Astrocyte of the spinal cord (primary cell): ENCODE measurements at regions not wholly inside any gene's neighbourhood (a gene's known extent, or its start where the extent isn't known, plus 50 kb on each side); places are given as distances from the start of the nearest gene placed in this dataset.

Experiments used
- DNase-seq: peaks from one replicate; pipeline ENCODE4 v3.0.0; 2011; ENCODE audit warnings: low read depth, low spot score
- H3K4me3 ChIP-seq: 2 replicates; pipeline ENCODE4 v1.5.1; 2011; ENCODE audit warnings: low read depth, mild to moderate bottlenecking, low read length, moderate library complexity
- in situ Hi-C: cut with HindIII; loops from 2 replicates; pipeline ENCODE4 v1.10.0; 2017; ENCODE audit warnings: low sequenced_read_pairs
- TF ChIP-seq, protein P1 (sequence below): IDR thresholded peaks from 2 replicates; pipeline ENCODE4 v1.5.1; 2012; ENCODE audit warnings: low read depth, mild to moderate bottlenecking, low read length, inconsistent platforms

DNA sequence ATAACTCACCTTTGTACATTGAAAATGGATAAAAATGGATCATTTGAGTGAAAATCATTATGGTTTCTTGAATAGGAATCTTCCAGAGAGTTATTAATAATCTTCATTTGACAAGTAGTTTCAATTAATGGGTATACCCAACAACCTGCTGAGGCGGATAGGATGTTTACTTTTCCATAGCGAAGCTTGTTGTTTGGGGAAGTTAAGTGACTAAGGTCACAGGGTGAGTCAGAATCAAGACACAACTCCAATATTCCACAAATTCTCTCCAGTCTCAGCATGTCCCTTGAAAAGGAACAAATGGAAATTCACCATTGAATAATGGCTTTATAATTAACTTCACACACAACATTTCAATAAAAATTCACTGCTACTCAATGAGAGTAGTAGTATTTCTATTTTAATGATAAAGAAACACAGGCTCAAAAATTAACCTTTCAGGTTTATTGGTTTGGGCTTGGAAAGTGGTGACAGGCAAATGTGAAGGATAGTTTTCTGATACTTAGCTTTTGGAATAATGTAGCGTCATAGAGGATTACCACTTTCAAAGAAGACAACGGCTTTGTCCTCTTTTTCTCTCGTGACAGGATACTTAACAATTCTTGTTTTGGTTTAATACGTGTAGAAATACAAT is 211.3 kb downstream of the GPD2 start:
- no peak for DNase-seq
- in situ Hi-C loops, result no loop called here
- TF ChIP-seq, protein P1, sequence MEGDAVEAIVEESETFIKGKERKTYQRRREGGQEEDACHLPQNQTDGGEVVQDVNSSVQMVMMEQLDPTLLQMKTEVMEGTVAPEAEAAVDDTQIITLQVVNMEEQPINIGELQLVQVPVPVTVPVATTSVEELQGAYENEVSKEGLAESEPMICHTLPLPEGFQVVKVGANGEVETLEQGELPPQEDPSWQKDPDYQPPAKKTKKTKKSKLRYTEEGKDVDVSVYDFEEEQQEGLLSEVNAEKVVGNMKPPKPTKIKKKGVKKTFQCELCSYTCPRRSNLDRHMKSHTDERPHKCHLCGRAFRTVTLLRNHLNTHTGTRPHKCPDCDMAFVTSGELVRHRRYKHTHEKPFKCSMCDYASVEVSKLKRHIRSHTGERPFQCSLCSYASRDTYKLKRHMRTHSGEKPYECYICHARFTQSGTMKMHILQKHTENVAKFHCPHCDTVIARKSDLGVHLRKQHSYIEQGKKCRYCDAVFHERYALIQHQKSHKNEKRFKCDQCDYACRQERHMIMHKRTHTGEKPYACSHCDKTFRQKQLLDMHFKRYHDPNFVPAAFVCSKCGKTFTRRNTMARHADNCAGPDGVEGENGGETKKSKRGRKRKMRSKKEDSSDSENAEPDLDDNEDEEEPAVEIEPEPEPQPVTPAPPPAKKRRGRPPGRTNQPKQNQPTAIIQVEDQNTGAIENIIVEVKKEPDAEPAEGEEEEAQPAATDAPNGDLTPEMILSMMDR, result no peak

DNA sequence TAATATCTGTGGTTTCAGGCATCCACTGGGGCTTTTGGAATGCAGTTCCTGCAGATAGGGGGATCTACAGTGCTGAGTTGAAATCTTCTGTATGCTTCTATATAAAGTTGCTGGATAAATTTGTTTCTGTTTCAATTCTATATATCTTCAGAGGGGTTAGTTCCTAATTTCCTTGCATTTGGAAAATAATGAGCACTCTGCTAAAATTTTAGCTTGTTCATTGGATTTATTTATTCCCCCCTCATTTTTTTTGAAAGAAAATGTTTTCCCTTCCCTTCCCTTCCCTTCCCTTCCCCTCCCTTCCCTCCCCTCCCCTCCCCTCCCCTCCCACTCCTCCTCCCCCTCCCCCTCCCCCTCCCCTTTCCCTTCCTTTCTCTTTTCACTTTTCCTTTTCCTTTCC is 212.3 kb downstream of the GPD2 start:
- H3K4me3 ChIP-seq, result no peak overlapping the region
- DNase-seq, result no peak
- TF ChIP-seq, protein P1, result no peak
- in situ Hi-C loops, result no loop called here

More for the DNA sequence above, 211.3 kb downstream of the GPD2 start:
- H3K4me3 ChIP-seq, result no peak overlapping the region

DNA sequence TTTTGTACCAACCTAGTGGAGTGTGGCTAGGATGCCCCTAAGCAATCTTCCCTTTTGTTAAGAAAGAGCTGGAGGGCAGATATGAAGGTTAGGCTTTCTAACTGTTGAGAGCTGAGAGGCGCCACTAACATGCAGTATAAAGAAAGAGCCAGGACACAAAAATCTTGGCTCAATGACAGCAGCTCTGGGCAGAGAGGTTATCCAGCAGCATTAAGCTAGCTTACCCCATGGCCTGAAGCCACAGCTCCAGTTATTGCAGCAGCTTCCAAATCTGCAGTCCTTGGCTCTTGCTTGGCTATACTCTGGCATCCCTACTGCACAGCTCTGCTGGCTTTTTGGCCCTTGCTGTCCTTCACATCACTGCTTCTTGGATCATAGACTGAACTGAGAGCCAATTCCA is 213.4 kb downstream of the GPD2 start:
- in situ Hi-C loops, result no loop called here
- TF ChIP-seq, protein P1, result no peak
- peak; percentile 18 for DNase-seq
- no peak overlapping the region for H3K4me3 ChIP-seq

DNA sequence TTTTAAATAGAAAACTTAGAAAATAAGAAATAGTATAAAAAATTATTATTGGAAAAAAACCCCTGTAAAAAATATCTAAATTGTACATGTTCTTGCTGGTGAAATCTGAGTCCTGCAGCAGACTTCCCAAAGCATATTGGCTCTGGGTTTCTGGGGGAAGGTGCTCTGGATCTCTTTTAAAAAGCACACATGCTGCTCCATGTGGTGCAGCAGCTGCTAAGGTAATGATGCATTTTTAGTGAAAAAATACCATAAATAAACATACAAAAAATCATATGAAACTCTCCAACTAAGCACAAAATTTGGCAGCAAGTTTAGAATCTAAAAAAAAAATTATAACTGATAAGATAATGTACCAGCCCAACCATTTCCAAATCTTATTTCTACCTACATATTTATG is 216.5 kb downstream of the GPD2 start:
- H3K4me3 ChIP-seq, result no peak overlapping the region
- in situ Hi-C loops, result no loop called here
- DNase-seq, result no peak
- TF ChIP-seq, protein P1, result no peak

DNA sequence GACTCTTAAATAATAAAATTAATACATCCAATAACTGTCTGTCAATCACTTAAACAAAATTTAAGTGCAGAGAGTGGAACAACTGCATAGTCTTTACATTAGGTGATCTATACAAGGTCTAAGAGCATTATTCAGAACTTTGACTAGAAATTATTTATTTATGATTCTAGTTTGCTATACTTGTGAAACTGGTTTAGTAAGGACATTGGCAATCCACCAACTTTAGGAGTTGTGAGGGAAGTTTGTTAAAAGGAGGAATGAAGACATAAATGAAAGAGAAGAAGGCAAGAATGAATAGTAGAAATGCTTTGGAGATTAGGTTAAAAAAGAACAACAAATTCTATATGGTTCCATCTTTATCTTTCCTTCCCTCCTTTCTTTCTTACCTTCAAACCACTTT is 217.5 kb downstream of the GPD2 start:
- in situ Hi-C loops, result no loop called here
- no peak for DNase-seq
- no peak overlapping the region for H3K4me3 ChIP-seq
- TF ChIP-seq, protein P1, result no peak

DNA sequence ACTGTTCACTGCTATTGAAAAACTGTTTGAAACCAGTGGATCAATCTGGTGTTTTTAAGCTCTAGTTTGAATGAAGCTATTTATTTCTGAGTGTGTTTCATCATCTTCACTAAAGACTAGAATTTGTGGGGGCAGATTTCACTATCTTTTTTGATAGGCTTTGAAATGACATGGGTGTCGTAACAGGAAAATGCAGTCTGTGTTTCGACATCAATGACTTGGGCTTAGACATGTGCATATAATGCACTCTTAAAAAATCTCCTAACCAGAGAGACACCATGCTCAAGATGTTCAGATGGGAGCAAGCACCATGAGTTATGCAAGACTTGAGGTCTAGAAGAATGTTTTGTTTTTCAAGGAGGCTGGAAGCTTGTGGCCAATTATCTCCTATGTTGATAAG is 221.6 kb downstream of the GPD2 start:
- DNase-seq, result no peak
- in situ Hi-C loops, result no loop called here
- H3K4me3 ChIP-seq, result no peak overlapping the region
- TF ChIP-seq, protein P1, result no peak
